ENCODE measurements at regions not wholly inside any gene's neighbourhood (a gene's known extent, or its start where the extent isn't known, plus 50 kb on each side); places are given as distances from the start of the nearest gene placed in this dataset.

- no peak overlapping the region for H3K23ac ChIP-seq (ENCODE audit: insufficient read length)
- no peak overlapping the region for H3K14ac ChIP-seq (ENCODE audit: insufficient read length)
- DNase-seq (ENCODE audit: low read depth in 1 of 2, low spot score in 2 of 2): no peak
- H3K18ac ChIP-seq (ENCODE audit: extremely low read depth, low read length): no peak overlapping the region
- 92% methylated on average over 1 of the region's 1 CpG; no CpG with 5 or more reads in 1 of the 2 experiments for WGBS, 2 experiments (ENCODE audit: extremely low coverage in 1 of 2, insufficient coverage in 1 of 2, insufficient read length in 1 of 2, insufficient replicate concordance in 2 of 2, low coverage in 1 of 2, low lambda C conversion rate in 2 of 2, missing lambda C conversion rate in 1 of 2)
- H3K27ac ChIP-seq (ENCODE audit: low read depth, low read length): no peak overlapping the region
- H3K4me3 ChIP-seq (ENCODE audit: extremely low read depth in 1 of 4, insufficient read depth in 2 of 4, low read depth in 3 of 4, low read length in 4 of 4): no peak overlapping the region
- ChIA-PET CTCF (ENCODE audit: partially characterized antibody) (no interaction called here), POLR2A (ENCODE audit: partially characterized antibody) (no interaction called here)
- no peak overlapping the region for H2AK5ac ChIP-seq (ENCODE audit: low read depth, low read length)
- no peaks in the 10 kb centered on the region for H3K36me3 ChIP-seq (ENCODE audit: control insufficient read depth in 2 of 4, insufficient read depth in 4 of 4, low read length in 3 of 4)
- H2BK5ac ChIP-seq (ENCODE audit: low read depth, low read length): no peak overlapping the region
- no peak overlapping the region for H4K5ac ChIP-seq (ENCODE audit: insufficient read length, low read depth, low read length)
- H2BK12ac ChIP-seq (ENCODE audit: low read depth, low read length): no peak overlapping the region
- no peak overlapping the region for H2AFZ ChIP-seq (ENCODE audit: low read length)
- no peak for FAIRE-seq
- no peak overlapping the region for H3K4ac ChIP-seq (replicated peaks; ENCODE audit: insufficient read length, low read depth, low read length)
- no peak overlapping the region for H3K4me2 ChIP-seq (ENCODE audit: insufficient read depth in 1 of 2, low read depth in 2 of 2, low read length in 2 of 2)
- H3K4me1 ChIP-seq (replicated peaks in 1 of 4; ENCODE audit: control insufficient read depth in 3 of 4, insufficient read depth in 4 of 4, low read length in 3 of 4): no peaks in the 10 kb centered on the region
- H2BK15ac ChIP-seq (ENCODE audit: low read length): no peak overlapping the region
- no peaks in the 10 kb centered on the region; a peak in 1 of 4 replicates for H3K9me3 ChIP-seq (ENCODE audit: insufficient read depth in 2 of 2, low read depth in 1 of 2, low read length in 1 of 2)
- H3K9ac ChIP-seq (replicated peaks in 1 of 4; ENCODE audit: extremely low read depth in 1 of 4, low read depth in 3 of 4, low read length in 3 of 4): no peak overlapping the region
- H3K56ac ChIP-seq (replicated peaks; ENCODE audit: insufficient read length, low read depth, low read length): no peak overlapping the region
- no peaks in the 10 kb centered on the region for H3K27me3 ChIP-seq (replicated peaks in 1 of 4; ENCODE audit: control insufficient read depth in 3 of 4, extremely low read depth in 1 of 4, insufficient read depth in 3 of 4, low read length in 3 of 4)
- H3K79me2 ChIP-seq (ENCODE audit: control insufficient read depth in 1 of 2, insufficient read depth in 2 of 2, low read length in 2 of 2): no peaks in the 10 kb centered on the region
- no peak overlapping the region for H4K91ac ChIP-seq (replicated peaks; ENCODE audit: insufficient read length, low read length)
- H3K23me2 ChIP-seq (ENCODE audit: low read depth, low read length): no peaks in the 10 kb centered on the region
- H3K79me1 ChIP-seq (ENCODE audit: low read depth, low read length): no peaks in the 10 kb centered on the region
- H2BK120ac ChIP-seq (replicated peaks; ENCODE audit: low read depth, low read length): no peak overlapping the region
- H2BK20ac ChIP-seq (ENCODE audit: low read length): no peak overlapping the region
- no peak overlapping the region for H4K8ac ChIP-seq (ENCODE audit: extremely low read depth, insufficient read depth, low read length)
- no peaks in the 10 kb centered on the region for H4K20me1 ChIP-seq (replicated peaks in 1 of 2; ENCODE audit: control insufficient read depth in 1 of 2, insufficient read depth in 2 of 2, low read length in 2 of 2)
- TF ChIP-seq, protein P1, sequence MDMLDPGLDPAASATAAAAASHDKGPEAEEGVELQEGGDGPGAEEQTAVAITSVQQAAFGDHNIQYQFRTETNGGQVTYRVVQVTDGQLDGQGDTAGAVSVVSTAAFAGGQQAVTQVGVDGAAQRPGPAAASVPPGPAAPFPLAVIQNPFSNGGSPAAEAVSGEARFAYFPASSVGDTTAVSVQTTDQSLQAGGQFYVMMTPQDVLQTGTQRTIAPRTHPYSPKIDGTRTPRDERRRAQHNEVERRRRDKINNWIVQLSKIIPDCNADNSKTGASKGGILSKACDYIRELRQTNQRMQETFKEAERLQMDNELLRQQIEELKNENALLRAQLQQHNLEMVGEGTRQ (IDR thresholded peaks at IDR 0.05; ENCODE audit: low read length): no peak
- no peak for TF ChIP-seq BACH1 (IDR thresholded peaks at IDR 0.05; ENCODE audit: low read length)
- no peak for TF ChIP-seq NRF1 (IDR thresholded peaks at IDR 0.05; ENCODE audit: low read depth, low read length)
- no peak for TF ChIP-seq RBBP5 (IDR thresholded peaks at IDR 0.05; ENCODE audit: borderline replicate concordance, low read depth, low read length)
- TF ChIP-seq EZH2 (IDR thresholded peaks at IDR 0.05; ENCODE audit: low read depth, low read length, severe bottlenecking): no peak
- TF ChIP-seq SAP30 (IDR thresholded peaks at IDR 0.05; ENCODE audit: insufficient read depth, insufficient replicate concordance, low read length): no peak
- no peak for TF ChIP-seq GTF2F1 (IDR thresholded peaks at IDR 0.05; ENCODE audit: borderline replicate concordance, low read depth, low read length)
These were observed 235.3 kb downstream of the LRATD1 start for GRCh38 chr2:14867853-14868252.
